SK-N-SH treated with all-trans-retinoic acid at 6 μM for 48 hours (cell line): ENCODE measurements at regions not wholly inside any gene's neighbourhood (a gene's known extent, or its start where the extent isn't known, plus 50 kb on each side); places are given as distances from the start of the nearest gene placed in this dataset.

Experiments
- ATAC-seq: fragments of 200-7000 bp; cut with Tn5 transposase; 3 replicates; pipeline ENCODE4 v1.9.1; 2020; ENCODE audit warnings: mild to moderate bottlenecking, moderate library complexity
- ARNTL ChIP-seq: fragments of 450-650 bp; formaldehyde crosslinking; IDR thresholded peaks from 2 replicates; pipeline ENCODE4 v1.5.0; 2020; ENCODE audit warnings: low read depth, mild to moderate bottlenecking, moderate library complexity, borderline replicate concordance
- BACH2 ChIP-seq: fragments of 250-450 bp; sonication (Bioruptor Pico); IDR thresholded peaks from 2 replicates; pipeline ENCODE4 v1.9.0; 2021; ENCODE audit warnings: mild to moderate bottlenecking, borderline replicate concordance
- CSDC2 ChIP-seq: fragments of 250-450 bp; sonication (Bioruptor Pico); IDR thresholded peaks from 2 replicates; pipeline ENCODE4 v1.5.0; 2020; ENCODE audit warnings: mild to moderate bottlenecking, moderate library complexity
- ESRRG ChIP-seq: fragments of 250-450 bp; sonication (Bioruptor Pico); IDR thresholded peaks from 2 replicates; pipeline ENCODE4 v1.6.1; 2021; ENCODE audit warnings: mild to moderate bottlenecking
- GLIS3 ChIP-seq: fragments of 250-450 bp; sonication (Bioruptor Pico); IDR thresholded peaks from 2 replicates; pipeline ENCODE4 v1.5.0; 2020; ENCODE audit warnings: mild to moderate bottlenecking, moderate library complexity
- OSR1 ChIP-seq: fragments of 250-450 bp; sonication (Bioruptor Pico); IDR thresholded peaks from 2 replicates; pipeline ENCODE4 v1.8.0; 2022; ENCODE audit warnings: moderate library complexity, mild to moderate bottlenecking, inconsistent platforms
- PPARA ChIP-seq: fragments of 250-450 bp; sonication (Bioruptor Pico); IDR thresholded peaks from 2 replicates; pipeline ENCODE4 v1.5.0; 2020; ENCODE audit warnings: mild to moderate bottlenecking, borderline replicate concordance
- RARB ChIP-seq: fragments of 250-450 bp; sonication (Bioruptor Pico); IDR thresholded peaks from 2 replicates; pipeline ENCODE4 v1.8.0; 2021; ENCODE audit warnings: mild to moderate bottlenecking, moderate library complexity
- SNAI2 ChIP-seq: fragments of 250-450 bp; sonication (Bioruptor Pico); IDR thresholded peaks from 2 replicates; pipeline ENCODE4 v1.5.0; 2020; ENCODE audit warnings: mild to moderate bottlenecking, moderate library complexity
- TCF4 ChIP-seq: fragments of 250-450 bp; sonication (Bioruptor Pico); IDR thresholded peaks from 2 replicates; pipeline ENCODE4 v1.8.0; 2021; ENCODE audit warnings: mild to moderate bottlenecking, moderate library complexity, borderline replicate concordance
- TOX ChIP-seq: fragments of 250-450 bp; sonication (Bioruptor Pico); IDR thresholded peaks from 2 replicates; pipeline ENCODE4 v1.8.0; 2021; ENCODE audit warnings: mild to moderate bottlenecking, moderate library complexity, borderline replicate concordance
- TSHZ2 ChIP-seq: fragments of 250-450 bp; sonication (Bioruptor Pico); IDR thresholded peaks from 2 replicates; pipeline ENCODE4 v1.5.0; 2020; ENCODE audit warnings: mild to moderate bottlenecking, moderate library complexity
- ZC3H10 ChIP-seq: fragments of 250-450 bp; sonication (Bioruptor Pico); IDR thresholded peaks from 2 replicates; pipeline ENCODE4 v1.5.1; 2021; ENCODE audit warnings: mild to moderate bottlenecking, moderate library complexity
- ZFP3 ChIP-seq: fragments of 250-450 bp; sonication (Bioruptor Pico); IDR thresholded peaks from 2 replicates; pipeline ENCODE4 v1.5.0; 2020; ENCODE audit warnings: mild to moderate bottlenecking, moderate library complexity
- ZFP30 ChIP-seq: fragments of 450-650 bp; formaldehyde crosslinking; IDR thresholded peaks from 2 replicates; pipeline ENCODE4 v1.5.0; 2022; ENCODE audit warnings: mild to moderate bottlenecking, moderate library complexity
- ZNF565 ChIP-seq: fragments of 450-650 bp; formaldehyde crosslinking; conservative IDR thresholded peaks from 2 replicates; pipeline ENCODE4 v1.5.0; 2020; ENCODE audit warnings: low read depth, mild to moderate bottlenecking, moderate library complexity
- ZNF70 ChIP-seq: fragments of 450-650 bp; formaldehyde crosslinking; IDR thresholded peaks from 2 replicates; pipeline ENCODE4 v1.5.0; 2020; ENCODE audit warnings: mild to moderate bottlenecking, moderate library complexity
- ZNF8 ChIP-seq: fragments of 450-650 bp; formaldehyde crosslinking; IDR thresholded peaks from 2 replicates; pipeline ENCODE4 v1.5.0; 2020; ENCODE audit warnings: mild to moderate bottlenecking, moderate library complexity
- TF ChIP-seq, protein P1 (sequence below): fragments of 250-450 bp; sonication (Bioruptor Pico); IDR thresholded peaks from 2 replicates; pipeline ENCODE4 v1.8.0; 2021; ENCODE audit warnings: low read depth, mild to moderate bottlenecking, moderate library complexity, borderline replicate concordance
- TF ChIP-seq, protein P2 (sequence below): fragments of 250-450 bp; sonication (Bioruptor Pico); IDR thresholded peaks from 2 replicates; pipeline ENCODE4 v1.8.0; 2020; ENCODE audit warnings: mild to moderate bottlenecking, moderate library complexity, borderline replicate concordance
- TF ChIP-seq, protein P3 (sequence below): fragments of 250-450 bp; sonication (Bioruptor Pico); IDR thresholded peaks from 2 replicates; pipeline ENCODE4 v1.5.1; 2020; ENCODE audit warnings: low read depth, mild to moderate bottlenecking, moderate library complexity

DNA sequence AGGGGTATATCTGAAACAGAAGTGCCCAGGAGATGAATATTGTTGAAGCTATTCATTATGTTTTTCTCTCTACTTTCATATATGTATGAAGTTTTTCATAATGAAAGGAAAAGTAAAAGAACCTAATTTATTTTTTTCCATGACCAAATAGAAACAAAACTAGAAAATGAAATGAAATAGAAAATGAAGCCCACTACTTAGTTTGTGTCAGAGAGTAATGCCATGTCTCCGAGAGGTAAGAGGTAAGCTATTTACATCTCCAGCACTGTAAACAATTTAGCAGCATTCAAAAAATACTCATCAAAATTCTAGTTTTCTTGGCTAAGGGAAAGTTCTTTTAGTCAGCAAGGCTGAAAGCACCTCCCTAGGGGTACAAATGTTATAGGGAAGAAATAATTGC is 238.6 kb downstream of the PTH2R start:
- TF ChIP-seq ZNF565 = no peak
- no peak for TF ChIP-seq TOX (CRISPR knock-in tag)
- no peak for TF ChIP-seq ZNF70 (CRISPR knock-in tag)
- ATAC-seq = no peak

DNA sequence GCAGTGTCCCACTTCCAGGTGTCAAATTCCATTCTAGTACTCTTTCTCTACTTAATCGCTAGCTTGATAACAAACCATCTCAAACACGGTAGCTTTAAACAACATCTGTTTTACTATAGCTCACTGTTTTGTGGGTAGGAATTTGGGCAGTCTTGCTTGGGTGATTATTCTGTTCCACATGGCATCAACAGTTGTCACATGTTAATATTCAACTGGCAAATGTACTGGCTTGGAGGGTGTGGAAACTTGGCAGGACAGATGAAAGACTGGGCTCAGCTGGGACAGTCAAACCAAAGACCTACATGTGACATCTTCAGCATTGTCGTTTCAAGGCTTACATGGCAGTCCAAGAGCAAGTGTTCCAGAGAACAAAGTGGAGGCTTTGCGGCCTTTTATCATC is 241.8 kb downstream of the PTH2R start:
- TF ChIP-seq TSHZ2 (CRISPR knock-in tag) (no peak), ZFP3 (no peak), ESRRG (CRISPR knock-in tag) (no peak)
- TF ChIP-seq, all 23 proteins: peak for 0
- no peak for ATAC-seq

DNA sequence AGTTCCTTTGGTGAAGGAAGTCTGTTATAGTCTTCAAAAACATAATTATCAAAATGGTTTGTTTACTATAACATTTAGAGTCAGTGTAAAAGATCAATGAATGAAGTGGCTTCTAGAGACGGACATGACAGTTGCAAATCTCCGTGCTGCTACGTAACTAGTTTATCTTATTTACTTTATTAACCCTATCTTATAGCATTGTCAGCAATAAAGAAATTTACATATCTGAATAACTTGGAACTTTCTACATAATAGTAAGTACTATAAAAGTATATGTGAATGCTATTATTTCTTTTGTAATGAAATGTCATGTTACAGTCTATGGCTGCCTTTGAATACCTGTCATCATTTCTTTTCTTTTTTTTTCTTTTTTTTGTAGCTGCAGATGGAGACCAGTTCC is 246.8 kb downstream of the PTH2R start:
- no peak for ATAC-seq
- TF ChIP-seq, protein P1, sequence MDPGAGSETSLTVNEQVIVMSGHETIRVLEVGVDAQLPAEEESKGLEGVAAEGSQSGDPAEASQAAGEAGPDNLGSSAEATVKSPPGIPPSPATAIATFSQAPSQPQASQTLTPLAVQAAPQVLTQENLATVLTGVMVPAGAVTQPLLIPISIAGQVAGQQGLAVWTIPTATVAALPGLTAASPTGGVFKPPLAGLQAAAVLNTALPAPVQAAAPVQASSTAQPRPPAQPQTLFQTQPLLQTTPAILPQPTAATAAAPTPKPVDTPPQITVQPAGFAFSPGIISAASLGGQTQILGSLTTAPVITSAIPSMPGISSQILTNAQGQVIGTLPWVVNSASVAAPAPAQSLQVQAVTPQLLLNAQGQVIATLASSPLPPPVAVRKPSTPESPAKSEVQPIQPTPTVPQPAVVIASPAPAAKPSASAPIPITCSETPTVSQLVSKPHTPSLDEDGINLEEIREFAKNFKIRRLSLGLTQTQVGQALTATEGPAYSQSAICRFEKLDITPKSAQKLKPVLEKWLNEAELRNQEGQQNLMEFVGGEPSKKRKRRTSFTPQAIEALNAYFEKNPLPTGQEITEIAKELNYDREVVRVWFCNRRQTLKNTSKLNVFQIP (CRISPR knock-in tag) = no peak
- no peak for TF ChIP-seq ZFP30 (CRISPR knock-in tag)
- no peak for TF ChIP-seq TOX (CRISPR knock-in tag)
- TF ChIP-seq, protein P2, sequence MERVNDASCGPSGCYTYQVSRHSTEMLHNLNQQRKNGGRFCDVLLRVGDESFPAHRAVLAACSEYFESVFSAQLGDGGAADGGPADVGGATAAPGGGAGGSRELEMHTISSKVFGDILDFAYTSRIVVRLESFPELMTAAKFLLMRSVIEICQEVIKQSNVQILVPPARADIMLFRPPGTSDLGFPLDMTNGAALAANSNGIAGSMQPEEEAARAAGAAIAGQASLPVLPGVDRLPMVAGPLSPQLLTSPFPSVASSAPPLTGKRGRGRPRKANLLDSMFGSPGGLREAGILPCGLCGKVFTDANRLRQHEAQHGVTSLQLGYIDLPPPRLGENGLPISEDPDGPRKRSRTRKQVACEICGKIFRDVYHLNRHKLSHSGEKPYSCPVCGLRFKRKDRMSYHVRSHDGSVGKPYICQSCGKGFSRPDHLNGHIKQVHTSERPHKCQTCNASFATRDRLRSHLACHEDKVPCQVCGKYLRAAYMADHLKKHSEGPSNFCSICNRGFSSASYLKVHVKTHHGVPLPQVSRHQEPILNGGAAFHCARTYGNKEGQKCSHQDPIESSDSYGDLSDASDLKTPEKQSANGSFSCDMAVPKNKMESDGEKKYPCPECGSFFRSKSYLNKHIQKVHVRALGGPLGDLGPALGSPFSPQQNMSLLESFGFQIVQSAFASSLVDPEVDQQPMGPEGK (CRISPR knock-in tag) = no peak
- TF ChIP-seq BACH2 (CRISPR knock-in tag) = no peak
- no peak for TF ChIP-seq GLIS3 (CRISPR knock-in tag)
- no peak for TF ChIP-seq RARB (CRISPR knock-in tag)
- no peak for TF ChIP-seq CSDC2
- no peak for TF ChIP-seq ZNF565
- no peak for TF ChIP-seq TCF4 (CRISPR knock-in tag)
- no peak for TF ChIP-seq ESRRG (CRISPR knock-in tag)
- TF ChIP-seq OSR1 (CRISPR knock-in tag) = no peak
- TF ChIP-seq SNAI2 (CRISPR knock-in tag) = no peak
- TF ChIP-seq ZFP3 = no peak
- TF ChIP-seq ZC3H10 (CRISPR knock-in tag) = no peak
- TF ChIP-seq, protein P3, sequence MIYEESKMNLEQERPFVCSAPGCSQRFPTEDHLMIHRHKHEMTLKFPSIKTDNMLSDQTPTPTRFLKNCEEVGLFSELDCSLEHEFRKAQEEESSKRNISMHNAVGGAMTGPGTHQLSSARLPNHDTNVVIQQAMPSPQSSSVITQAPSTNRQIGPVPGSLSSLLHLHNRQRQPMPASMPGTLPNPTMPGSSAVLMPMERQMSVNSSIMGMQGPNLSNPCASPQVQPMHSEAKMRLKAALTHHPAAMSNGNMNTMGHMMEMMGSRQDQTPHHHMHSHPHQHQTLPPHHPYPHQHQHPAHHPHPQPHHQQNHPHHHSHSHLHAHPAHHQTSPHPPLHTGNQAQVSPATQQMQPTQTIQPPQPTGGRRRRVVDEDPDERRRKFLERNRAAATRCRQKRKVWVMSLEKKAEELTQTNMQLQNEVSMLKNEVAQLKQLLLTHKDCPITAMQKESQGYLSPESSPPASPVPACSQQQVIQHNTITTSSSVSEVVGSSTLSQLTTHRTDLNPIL (CRISPR knock-in tag) = no peak
- TF ChIP-seq PPARA (CRISPR knock-in tag) = no peak
- no peak for TF ChIP-seq ZNF70 (CRISPR knock-in tag)
- TF ChIP-seq ARNTL (CRISPR knock-in tag) = no peak

DNA sequence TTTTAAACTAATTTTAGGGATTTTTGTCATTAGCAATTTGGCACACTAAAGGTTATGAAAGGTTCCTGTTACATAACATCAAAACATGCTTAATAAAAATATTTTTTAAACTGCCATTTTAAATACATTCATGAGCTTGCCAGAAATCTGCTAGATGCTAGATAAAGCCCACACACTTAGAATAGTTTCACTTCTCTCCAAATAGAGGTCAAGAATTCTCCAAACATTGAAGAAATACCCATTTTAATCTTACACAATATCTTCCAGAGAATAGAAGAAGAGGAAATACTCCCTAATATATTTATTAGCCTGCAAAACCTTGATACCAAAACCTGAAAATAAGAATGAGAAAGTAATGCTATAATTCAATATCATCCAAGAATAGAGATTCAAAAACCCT is 247.5 kb downstream of the PTH2R start:
- no peak for ATAC-seq
- TF ChIP-seq PPARA (CRISPR knock-in tag) (no peak), TOX (CRISPR knock-in tag) (no peak), BACH2 (CRISPR knock-in tag) (no peak), ZFP30 (CRISPR knock-in tag) (no peak), ZFP3 (no peak), TCF4 (CRISPR knock-in tag) (no peak), GLIS3 (CRISPR knock-in tag) (no peak), ZNF8 (CRISPR knock-in tag) (no peak)
- TF ChIP-seq, protein P1 (CRISPR knock-in tag) = no peak
